PC-9 (cell line): ENCODE measurements at regions not wholly inside any gene's neighbourhood (a gene's known extent, or its start where the extent isn't known, plus 50 kb on each side); places are given as distances from the start of the nearest gene placed in this dataset.

Experiments
- EZH2 ChIP-seq: fragments of 200-600 bp; sonication (generic); IDR thresholded peaks from 2 replicates; pipeline ENCODE4 v1.8.0; 2017; ENCODE audit warnings: antibody characterized with exemption, low read depth
- TF ChIP-seq, protein P1 (sequence below): fragments of 200-600 bp; sonication (generic); conservative IDR thresholded peaks from 2 replicates; pipeline ENCODE4 v1.6.1; 2017; ENCODE audit warnings: mixed run types, antibody characterized with exemption, mild to moderate bottlenecking, moderate library complexity

DNA sequence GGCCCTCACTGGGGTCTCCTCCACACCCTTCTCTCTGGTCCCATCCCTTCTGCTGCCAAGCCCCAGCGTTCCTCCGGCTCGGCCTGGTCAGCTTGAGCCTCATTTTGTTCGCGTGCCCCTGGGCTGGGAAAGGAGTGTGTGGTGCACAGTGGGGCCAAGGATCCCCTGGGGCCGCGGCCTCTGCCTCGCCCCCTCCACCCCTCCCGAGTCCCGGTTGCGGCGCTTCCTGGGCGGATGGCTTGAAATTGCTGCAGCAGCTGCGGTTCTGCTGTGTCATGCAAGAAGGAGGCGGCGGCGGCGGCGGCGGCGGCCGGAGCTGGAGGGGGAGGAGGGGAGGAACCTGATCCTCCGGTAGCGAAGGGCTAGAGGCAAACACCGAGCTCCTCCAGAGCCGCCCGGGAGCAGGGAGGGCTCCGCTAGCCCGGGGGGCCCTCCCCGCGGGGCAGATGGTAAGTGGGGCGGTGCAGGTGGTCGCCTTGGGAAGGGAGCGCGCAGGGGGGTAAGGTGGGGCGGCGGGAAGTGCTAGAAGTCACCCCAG, 217.8 kb upstream of the MKLN1 start:
- TF ChIP-seq, protein P1, sequence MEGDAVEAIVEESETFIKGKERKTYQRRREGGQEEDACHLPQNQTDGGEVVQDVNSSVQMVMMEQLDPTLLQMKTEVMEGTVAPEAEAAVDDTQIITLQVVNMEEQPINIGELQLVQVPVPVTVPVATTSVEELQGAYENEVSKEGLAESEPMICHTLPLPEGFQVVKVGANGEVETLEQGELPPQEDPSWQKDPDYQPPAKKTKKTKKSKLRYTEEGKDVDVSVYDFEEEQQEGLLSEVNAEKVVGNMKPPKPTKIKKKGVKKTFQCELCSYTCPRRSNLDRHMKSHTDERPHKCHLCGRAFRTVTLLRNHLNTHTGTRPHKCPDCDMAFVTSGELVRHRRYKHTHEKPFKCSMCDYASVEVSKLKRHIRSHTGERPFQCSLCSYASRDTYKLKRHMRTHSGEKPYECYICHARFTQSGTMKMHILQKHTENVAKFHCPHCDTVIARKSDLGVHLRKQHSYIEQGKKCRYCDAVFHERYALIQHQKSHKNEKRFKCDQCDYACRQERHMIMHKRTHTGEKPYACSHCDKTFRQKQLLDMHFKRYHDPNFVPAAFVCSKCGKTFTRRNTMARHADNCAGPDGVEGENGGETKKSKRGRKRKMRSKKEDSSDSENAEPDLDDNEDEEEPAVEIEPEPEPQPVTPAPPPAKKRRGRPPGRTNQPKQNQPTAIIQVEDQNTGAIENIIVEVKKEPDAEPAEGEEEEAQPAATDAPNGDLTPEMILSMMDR, result no peak
- no peak for TF ChIP-seq EZH2
